ENCODE measurements at regions not wholly inside any gene's neighbourhood (a gene's known extent, or its start where the extent isn't known, plus 50 kb on each side); places are given as distances from the start of the nearest gene placed in this dataset.

- Histone ChIP-seq H3K4me3 (no peak overlapping the region), H3K9me3 (no peaks in the 10 kb centered on the region), H3K4me1 (no peaks in the 10 kb centered on the region), H3K36me3 (no peaks in the 10 kb centered on the region), H3K27me3 (no peaks in the 10 kb centered on the region), H3K27ac (no peak overlapping the region)
- intact Hi-C loops (cut with DNase I): no loop called here
- WGBS (ENCODE audit: insufficient coverage, low coverage, low lambda C conversion rate, missing lambda C conversion rate): 29% methylated on average over 1 of the region's 3 CpGs
- ATAC-seq (no peak), DNase-seq (no peak)
- TF ChIP-seq CTCF (IDR thresholded peaks at IDR 0.05) (no peak), POLR2A (IDR thresholded peaks at IDR 0.05) (no peak)
These were observed 81.9 kb downstream of the PJA1 start for GRCh38 chrX:69083361-69083760.

- Histone ChIP-seq H3K4me3 (no peak overlapping the region), H3K36me3 (no peaks in the 10 kb centered on the region), H3K9me3 (no peaks in the 10 kb centered on the region), H3K4me1 (no peaks in the 10 kb centered on the region), H3K27me3 (no peaks in the 10 kb centered on the region), H3K27ac (no peak overlapping the region)
- WGBS (ENCODE audit: insufficient coverage, low coverage, low lambda C conversion rate, missing lambda C conversion rate): 62% methylated on average over 2 of the region's 7 CpGs
- intact Hi-C loops (cut with DNase I): no loop called here
- no peak for TF ChIP-seq CTCF (IDR thresholded peaks at IDR 0.05)
- no peak for TF ChIP-seq POLR2A (IDR thresholded peaks at IDR 0.05)
- DNase-seq (no peak), ATAC-seq (no peak)
These were observed 82.5 kb downstream of the PJA1 start for GRCh38 chrX:69082753-69083150.

- ATAC-seq (no peak), DNase-seq (no peak)
- H3K36me3 ChIP-seq: no peaks in the 10 kb centered on the region
- no peaks in the 10 kb centered on the region for H3K27me3 ChIP-seq
- TF ChIP-seq CTCF (IDR thresholded peaks at IDR 0.05) (no peak), POLR2A (IDR thresholded peaks at IDR 0.05) (no peak)
- intact Hi-C loops (cut with DNase I): no loop called here
- no peak overlapping the region for H3K27ac ChIP-seq
- H3K4me1 ChIP-seq: no peaks in the 10 kb centered on the region
- H3K9me3 ChIP-seq: no peaks in the 10 kb centered on the region
- no peak overlapping the region for H3K4me3 ChIP-seq
- WGBS (ENCODE audit: insufficient coverage, low coverage, low lambda C conversion rate, missing lambda C conversion rate): 67% methylated on average over 8 of the region's 10 CpGs
These were observed 83.0 kb downstream of the PJA1 start for GRCh38 chrX:69082055-69082752.

- Histone ChIP-seq H3K4me1 (no peaks in the 10 kb centered on the region), H3K9me3 (no peaks in the 10 kb centered on the region), H3K27ac (no peak overlapping the region), H3K36me3 (no peaks in the 10 kb centered on the region), H3K4me3 (no peak overlapping the region), H3K27me3 (no peaks in the 10 kb centered on the region)
- TF ChIP-seq POLR2A (IDR thresholded peaks at IDR 0.05): no peak
- no peak for TF ChIP-seq CTCF (IDR thresholded peaks at IDR 0.05)
- 41% methylated on average over 6 of the region's 15 CpGs for WGBS (ENCODE audit: insufficient coverage, low coverage, low lambda C conversion rate, missing lambda C conversion rate)
- intact Hi-C loops (cut with DNase I): no loop called here
- no peak for ATAC-seq
- DNase-seq: no peak
These were observed 84.3 kb downstream of the PJA1 start for GRCh38 chrX:69080855-69081465.
